Astrocyte of the spinal cord (primary cell): ENCODE measurements at regions not wholly inside any gene's neighbourhood (a gene's known extent, or its start where the extent isn't known, plus 50 kb on each side); places are given as distances from the start of the nearest gene placed in this dataset.

Experiments used
- DNase-seq: peaks from one replicate; pipeline ENCODE4 v3.0.0; 2011; ENCODE audit warnings: low read depth, low spot score
- H3K4me3 ChIP-seq: 2 replicates; pipeline ENCODE4 v1.5.1; 2011; ENCODE audit warnings: low read depth, mild to moderate bottlenecking, low read length, moderate library complexity
- CTCF ChIP-seq: IDR thresholded peaks from 2 replicates; pipeline ENCODE4 v1.5.1; 2012; ENCODE audit warnings: low read depth, mild to moderate bottlenecking, low read length, inconsistent platforms
- in situ Hi-C: cut with HindIII; loops from 2 replicates; pipeline ENCODE4 v1.10.0; 2017; ENCODE audit warnings: low sequenced_read_pairs

DNA sequence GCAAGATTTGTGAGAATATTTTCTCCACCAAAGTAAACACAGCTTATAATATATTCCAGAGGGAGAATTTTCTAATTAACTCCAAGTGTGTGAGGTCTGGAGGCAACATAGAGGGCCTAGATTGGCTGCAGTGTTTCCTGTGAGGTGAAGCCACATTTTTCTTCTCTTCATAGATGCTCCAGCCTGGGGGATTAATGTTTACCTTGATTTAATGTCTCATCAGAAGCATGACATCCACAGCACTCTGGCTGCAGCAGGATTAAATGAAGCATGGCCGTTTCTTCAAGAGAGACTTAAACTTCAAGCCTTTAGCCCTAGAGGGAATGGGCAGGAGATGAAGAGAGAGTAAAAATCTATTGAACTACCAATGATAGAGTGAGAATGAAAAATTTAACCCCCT, 137.9 kb upstream of the ZBTB20 start:
- no peak overlapping the region for H3K4me3 ChIP-seq
- no peak for DNase-seq
- in situ Hi-C loops = no loop called here
- no peak for TF ChIP-seq CTCF

DNA sequence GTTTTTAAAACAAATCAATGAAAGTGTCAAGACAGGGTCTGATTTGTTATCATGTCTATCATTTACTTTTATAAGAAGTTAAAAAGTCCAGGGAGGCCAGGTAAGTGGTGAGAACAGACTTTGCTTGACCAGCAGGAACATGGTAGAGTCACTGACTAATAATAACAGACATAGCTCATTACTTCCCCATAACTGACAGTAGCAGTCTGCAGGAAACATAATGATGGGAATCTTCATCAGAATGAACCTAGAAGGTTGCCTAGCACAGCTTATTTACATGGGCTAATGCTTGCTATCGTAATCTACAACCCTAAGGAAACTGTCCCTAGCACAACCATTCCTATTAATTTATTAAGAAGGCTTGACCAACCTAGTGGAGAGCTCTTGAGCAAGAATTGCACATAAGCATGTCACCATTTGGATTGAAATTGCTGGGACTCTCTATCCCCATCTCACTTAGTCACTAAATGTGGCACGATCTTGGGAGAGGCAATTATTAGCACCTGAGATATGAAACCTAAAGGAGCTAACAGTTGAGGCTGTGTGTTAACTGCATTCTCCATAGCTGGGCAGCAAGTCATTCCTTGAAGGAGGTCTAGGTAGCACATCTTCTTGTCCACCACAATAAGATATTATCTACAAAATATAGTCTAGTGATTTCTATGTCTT, 139.6 kb upstream of the ZBTB20 start:
- no peak for DNase-seq
- no peak overlapping the region for H3K4me3 ChIP-seq
- in situ Hi-C loops = no loop called here
- no peak for TF ChIP-seq CTCF

GRCh38 chr3:115287198-115287597, 140.1 kb upstream of the ZBTB20 start:
- no peak for TF ChIP-seq CTCF
- DNase-seq = no peak
- no peak overlapping the region for H3K4me3 ChIP-seq
- in situ Hi-C loops = no loop called here

DNA sequence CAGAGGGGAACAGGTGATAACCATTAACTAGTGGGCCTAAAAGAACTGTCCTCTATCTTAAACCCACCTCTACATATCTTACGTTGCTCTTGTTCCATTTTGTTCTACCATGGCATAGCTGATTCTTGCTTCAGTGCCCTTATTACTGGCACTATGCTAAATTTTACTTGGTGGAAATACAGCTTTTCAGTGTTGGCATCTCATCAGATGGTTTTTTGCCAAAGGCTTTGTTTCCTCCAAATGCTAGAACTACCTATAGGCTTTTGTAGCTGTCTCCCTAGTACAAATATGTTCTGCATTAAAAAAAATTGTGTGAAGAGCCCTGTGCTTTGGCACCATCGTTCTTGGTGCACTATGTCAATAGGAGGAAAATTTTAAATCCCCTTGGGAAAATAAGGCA, 145.0 kb upstream of the ZBTB20 start:
- no peak for DNase-seq
- TF ChIP-seq CTCF = no peak
- no peak overlapping the region for H3K4me3 ChIP-seq
- in situ Hi-C loops = no loop called here

GRCh38 chr3:115292677-115293165, 145.6 kb upstream of the ZBTB20 start:
- no peak for DNase-seq
- H3K4me3 ChIP-seq = no peak overlapping the region
- in situ Hi-C loops = no loop called here
- no peak for TF ChIP-seq CTCF

DNA sequence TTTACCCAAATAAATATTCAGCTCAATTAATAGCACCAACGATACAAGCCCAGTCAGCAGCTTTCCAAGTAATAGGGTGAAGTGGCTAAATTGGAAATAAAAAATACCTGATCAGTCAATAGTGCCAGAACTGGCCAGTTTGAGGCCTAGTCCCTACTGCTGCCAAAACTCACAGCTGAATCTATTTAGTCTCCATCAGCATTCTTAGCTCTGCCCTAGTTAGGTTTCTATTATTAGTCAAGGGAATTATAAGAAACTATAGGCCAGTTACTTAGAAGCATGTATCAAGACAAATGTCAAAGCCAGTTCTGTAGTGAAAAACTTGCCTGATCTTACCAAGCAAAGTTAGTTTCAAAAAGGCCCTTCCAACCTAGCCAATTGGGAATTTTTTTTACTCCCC, 146.2 kb upstream of the ZBTB20 start:
- no peak for TF ChIP-seq CTCF
- DNase-seq = no peak
- H3K4me3 ChIP-seq = no peak overlapping the region
- in situ Hi-C loops = no loop called here
